ENCODE measurements at regions not wholly inside any gene's neighbourhood (a gene's known extent, or its start where the extent isn't known, plus 50 kb on each side); places are given as distances from the start of the nearest gene placed in this dataset.

DNA sequence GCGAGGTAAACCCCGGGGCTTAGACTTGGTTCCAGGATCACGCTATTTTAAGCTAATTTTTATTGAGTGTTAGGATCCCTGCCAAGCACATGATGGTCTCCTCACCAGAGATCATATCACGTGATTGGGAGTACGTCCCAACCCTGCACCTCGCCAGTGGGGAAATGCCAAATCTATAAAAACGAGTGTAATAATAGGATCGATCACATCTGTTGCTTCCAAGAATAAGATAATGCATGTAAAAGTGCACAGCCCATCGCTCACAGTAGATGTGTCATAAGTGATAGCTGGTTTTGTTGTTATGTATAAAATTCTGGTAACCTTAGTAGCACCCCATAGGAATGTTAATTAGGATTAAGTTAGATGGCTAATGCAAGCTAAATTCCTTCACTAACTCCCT, 581.0 kb upstream of the TMEM132C start:
- Histone ChIP-seq H4K20me1 (ENCODE audit: insufficient read depth) (no peaks in the 10 kb centered on the region), H3K4me2 (ENCODE audit: low read length) (no peak overlapping the region), H3K79me2 (replicated peaks; ENCODE audit: insufficient read depth, low read length) (no peaks in the 10 kb centered on the region), H3F3A (ENCODE audit: insufficient read depth, low read length, poor library complexity, severe bottlenecking) (no peaks in the 10 kb centered on the region), H3K4me3 (ENCODE audit: low read length) (no peak overlapping the region), H2AFZ (ENCODE audit: low read depth, low read length) (no peak overlapping the region), H3K27ac (ENCODE audit: low read length) (no peak overlapping the region), H3K27me3 (ENCODE audit: insufficient read depth, low read depth, low read length) (no peaks in the 10 kb centered on the region), H3K9me3 (ENCODE audit: low read length) (no peaks in the 10 kb centered on the region), H3K9me2 (ENCODE audit: insufficient read depth, low read length) (no peaks in the 10 kb centered on the region), H3K9ac (ENCODE audit: low read length) (no peak overlapping the region), H3K36me3 (ENCODE audit: insufficient read depth, low read length) (no peaks in the 10 kb centered on the region)
- TF ChIP-seq POLR2AphosphoS5 (IDR thresholded peaks at IDR 0.05) = no peak

DNA sequence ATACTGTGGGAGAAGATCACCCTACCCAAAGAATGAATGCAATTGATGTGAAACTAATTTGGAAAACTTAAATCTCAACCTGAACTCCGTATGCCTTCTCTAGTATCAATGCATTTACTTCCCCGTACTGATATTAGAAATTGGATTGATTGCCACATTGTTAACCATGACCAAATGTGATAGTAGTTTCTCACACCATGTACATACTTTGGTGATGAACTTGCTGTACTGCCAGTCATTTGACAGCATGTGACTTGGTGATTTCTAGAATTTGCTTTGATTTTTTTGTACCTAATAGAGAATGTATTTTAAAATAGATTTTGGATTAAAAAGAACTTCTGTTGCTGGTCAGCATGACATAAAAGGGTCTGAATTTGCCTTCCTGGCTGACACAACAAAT, 579.8 kb upstream of the TMEM132C start:
- TF ChIP-seq RAD21 (conservative IDR thresholded peaks at IDR 0.05) = no peak
- no peak for TF ChIP-seq POLR2AphosphoS5 (IDR thresholded peaks at IDR 0.05)
- TF ChIP-seq, protein P1, sequence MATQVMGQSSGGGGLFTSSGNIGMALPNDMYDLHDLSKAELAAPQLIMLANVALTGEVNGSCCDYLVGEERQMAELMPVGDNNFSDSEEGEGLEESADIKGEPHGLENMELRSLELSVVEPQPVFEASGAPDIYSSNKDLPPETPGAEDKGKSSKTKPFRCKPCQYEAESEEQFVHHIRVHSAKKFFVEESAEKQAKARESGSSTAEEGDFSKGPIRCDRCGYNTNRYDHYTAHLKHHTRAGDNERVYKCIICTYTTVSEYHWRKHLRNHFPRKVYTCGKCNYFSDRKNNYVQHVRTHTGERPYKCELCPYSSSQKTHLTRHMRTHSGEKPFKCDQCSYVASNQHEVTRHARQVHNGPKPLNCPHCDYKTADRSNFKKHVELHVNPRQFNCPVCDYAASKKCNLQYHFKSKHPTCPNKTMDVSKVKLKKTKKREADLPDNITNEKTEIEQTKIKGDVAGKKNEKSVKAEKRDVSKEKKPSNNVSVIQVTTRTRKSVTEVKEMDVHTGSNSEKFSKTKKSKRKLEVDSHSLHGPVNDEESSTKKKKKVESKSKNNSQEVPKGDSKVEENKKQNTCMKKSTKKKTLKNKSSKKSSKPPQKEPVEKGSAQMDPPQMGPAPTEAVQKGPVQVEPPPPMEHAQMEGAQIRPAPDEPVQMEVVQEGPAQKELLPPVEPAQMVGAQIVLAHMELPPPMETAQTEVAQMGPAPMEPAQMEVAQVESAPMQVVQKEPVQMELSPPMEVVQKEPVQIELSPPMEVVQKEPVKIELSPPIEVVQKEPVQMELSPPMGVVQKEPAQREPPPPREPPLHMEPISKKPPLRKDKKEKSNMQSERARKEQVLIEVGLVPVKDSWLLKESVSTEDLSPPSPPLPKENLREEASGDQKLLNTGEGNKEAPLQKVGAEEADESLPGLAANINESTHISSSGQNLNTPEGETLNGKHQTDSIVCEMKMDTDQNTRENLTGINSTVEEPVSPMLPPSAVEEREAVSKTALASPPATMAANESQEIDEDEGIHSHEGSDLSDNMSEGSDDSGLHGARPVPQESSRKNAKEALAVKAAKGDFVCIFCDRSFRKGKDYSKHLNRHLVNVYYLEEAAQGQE (IDR thresholded peaks at IDR 0.05; ENCODE audit: borderline replicate concordance) = no peak
- no peak for TF ChIP-seq TAF1 (IDR thresholded peaks at IDR 0.05; ENCODE audit: low read depth)
- TF ChIP-seq EZH2 (IDR thresholded peaks at IDR 0.05; ENCODE audit: borderline replicate concordance, insufficient read depth, low read length, poor library complexity, severe bottlenecking) = no peak
- no peak for TF ChIP-seq SMC3 (conservative IDR thresholded peaks at IDR 0.05; ENCODE audit: poor library complexity)
- no peak for TF ChIP-seq EP300 (conservative IDR thresholded peaks at IDR 0.05; ENCODE audit: poor library complexity, severe bottlenecking)
- TF ChIP-seq MXI1 (conservative IDR thresholded peaks at IDR 0.05; ENCODE audit: poor library complexity, severe bottlenecking) = no peak
- TF ChIP-seq, protein P2, sequence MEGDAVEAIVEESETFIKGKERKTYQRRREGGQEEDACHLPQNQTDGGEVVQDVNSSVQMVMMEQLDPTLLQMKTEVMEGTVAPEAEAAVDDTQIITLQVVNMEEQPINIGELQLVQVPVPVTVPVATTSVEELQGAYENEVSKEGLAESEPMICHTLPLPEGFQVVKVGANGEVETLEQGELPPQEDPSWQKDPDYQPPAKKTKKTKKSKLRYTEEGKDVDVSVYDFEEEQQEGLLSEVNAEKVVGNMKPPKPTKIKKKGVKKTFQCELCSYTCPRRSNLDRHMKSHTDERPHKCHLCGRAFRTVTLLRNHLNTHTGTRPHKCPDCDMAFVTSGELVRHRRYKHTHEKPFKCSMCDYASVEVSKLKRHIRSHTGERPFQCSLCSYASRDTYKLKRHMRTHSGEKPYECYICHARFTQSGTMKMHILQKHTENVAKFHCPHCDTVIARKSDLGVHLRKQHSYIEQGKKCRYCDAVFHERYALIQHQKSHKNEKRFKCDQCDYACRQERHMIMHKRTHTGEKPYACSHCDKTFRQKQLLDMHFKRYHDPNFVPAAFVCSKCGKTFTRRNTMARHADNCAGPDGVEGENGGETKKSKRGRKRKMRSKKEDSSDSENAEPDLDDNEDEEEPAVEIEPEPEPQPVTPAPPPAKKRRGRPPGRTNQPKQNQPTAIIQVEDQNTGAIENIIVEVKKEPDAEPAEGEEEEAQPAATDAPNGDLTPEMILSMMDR (IDR thresholded peaks at IDR 0.05; ENCODE audit: poor library complexity, severe bottlenecking) = no peak
- Histone ChIP-seq H3K9me3 (ENCODE audit: low read length) (no peaks in the 10 kb centered on the region), H3K27me3 (ENCODE audit: insufficient read depth, low read depth, low read length) (no peaks in the 10 kb centered on the region), H3K36me3 (ENCODE audit: insufficient read depth, low read length) (no peaks in the 10 kb centered on the region), H3K4me2 (ENCODE audit: low read length) (no peak overlapping the region), H3K79me2 (replicated peaks; ENCODE audit: insufficient read depth, low read length) (no peaks in the 10 kb centered on the region), H3K4me3 (ENCODE audit: low read length) (no peak overlapping the region), H2AFZ (ENCODE audit: low read depth, low read length) (no peak overlapping the region), H3K9ac (ENCODE audit: low read length) (no peak overlapping the region), H3K27ac (ENCODE audit: low read length) (no peak overlapping the region), H3K9me2 (ENCODE audit: insufficient read depth, low read length) (no peaks in the 10 kb centered on the region), H4K20me1 (ENCODE audit: insufficient read depth) (no peaks in the 10 kb centered on the region), H3F3A (ENCODE audit: insufficient read depth, low read length, poor library complexity, severe bottlenecking) (no peaks in the 10 kb centered on the region)

DNA sequence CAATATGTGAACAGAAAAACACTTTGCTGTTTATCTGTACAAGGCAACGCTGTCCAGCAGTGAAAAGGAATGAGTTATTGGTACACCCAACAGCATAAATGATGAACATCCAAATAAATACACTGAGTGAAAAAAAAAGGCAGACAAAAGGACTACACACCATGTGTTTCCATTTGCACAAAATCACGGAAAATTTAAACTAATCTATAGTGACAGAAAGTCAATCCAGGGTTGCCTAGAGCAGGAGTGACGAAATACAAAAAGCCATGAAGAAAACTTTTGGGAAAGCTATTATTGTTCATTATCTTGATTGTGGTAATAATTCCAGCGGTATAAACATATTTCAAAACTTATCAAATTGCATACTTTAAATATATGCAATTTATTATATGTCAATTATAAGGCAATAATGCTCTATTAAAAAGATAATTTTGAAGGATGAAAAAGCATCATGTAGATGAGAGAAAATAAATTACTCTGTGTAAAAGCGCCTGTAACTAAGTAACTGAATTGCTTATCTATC, 578.0 kb upstream of the TMEM132C start:
- no peaks in the 10 kb centered on the region for H3F3A ChIP-seq (ENCODE audit: insufficient read depth, low read length, poor library complexity, severe bottlenecking)
- H3K27ac ChIP-seq (ENCODE audit: low read length) = no peak overlapping the region
- no peak overlapping the region for H3K4me3 ChIP-seq (ENCODE audit: low read length)

More for the DNA sequence above, 578.0 kb upstream of the TMEM132C start:
- no peaks in the 10 kb centered on the region for H3K36me3 ChIP-seq (ENCODE audit: insufficient read depth, low read length)
- no peak overlapping the region for H2AFZ ChIP-seq (ENCODE audit: low read depth, low read length)
- TF ChIP-seq EZH2 (IDR thresholded peaks at IDR 0.05; ENCODE audit: borderline replicate concordance, insufficient read depth, low read length, poor library complexity, severe bottlenecking) (no peak), MXI1 (conservative IDR thresholded peaks at IDR 0.05; ENCODE audit: poor library complexity, severe bottlenecking) (no peak), POLR2AphosphoS5 (IDR thresholded peaks at IDR 0.05) (no peak), TAF1 (IDR thresholded peaks at IDR 0.05; ENCODE audit: low read depth) (no peak), EP300 (conservative IDR thresholded peaks at IDR 0.05; ENCODE audit: poor library complexity, severe bottlenecking) (no peak), RAD21 (conservative IDR thresholded peaks at IDR 0.05) (no peak), SMC3 (conservative IDR thresholded peaks at IDR 0.05; ENCODE audit: poor library complexity) (no peak)
- TF ChIP-seq, protein P2 (IDR thresholded peaks at IDR 0.05; ENCODE audit: poor library complexity, severe bottlenecking) = no peak
- TF ChIP-seq, protein P1 (IDR thresholded peaks at IDR 0.05; ENCODE audit: borderline replicate concordance) = no peak
- H3K4me2 ChIP-seq (ENCODE audit: low read length) = no peak overlapping the region
- H3K9me2 ChIP-seq (ENCODE audit: insufficient read depth, low read length) = no peaks in the 10 kb centered on the region
- H3K9ac ChIP-seq (ENCODE audit: low read length) = no peak overlapping the region
- H3K27me3 ChIP-seq (ENCODE audit: insufficient read depth, low read depth, low read length) = no peaks in the 10 kb centered on the region
- no peaks in the 10 kb centered on the region for H4K20me1 ChIP-seq (ENCODE audit: insufficient read depth)
- H3K9me3 ChIP-seq (ENCODE audit: low read length) = no peaks in the 10 kb centered on the region
- no peaks in the 10 kb centered on the region for H3K79me2 ChIP-seq (replicated peaks; ENCODE audit: insufficient read depth, low read length)
